ENCODE measurements at regions not wholly inside any gene's neighbourhood (a gene's known extent, or its start where the extent isn't known, plus 50 kb on each side); places are given as distances from the start of the nearest gene placed in this dataset.
"Not testable (repeated sequence)": the region's sequence is repeated elsewhere in the genome, so short reads cannot be mapped to it uniquely, and the experiment has no call there.

GRCh38 chr16:48971571-48972077 lies 310.0 kb downstream of the CBLN1 start:
- H3K27me3 Mint-ChIP-seq: no peaks in the 10 kb centered on the region
- H3K4me3 Mint-ChIP-seq: no peak overlapping the region
- no peaks in the 10 kb centered on the region for H3K36me3 Mint-ChIP-seq
- no peak overlapping the region for H3K27ac Mint-ChIP-seq
- H3K9me3 Mint-ChIP-seq: peaks cover 12% of the 10 kb centered on the region
- no peaks in the 10 kb centered on the region for H3K4me1 Mint-ChIP-seq

GRCh38 chr16:48970216-48970615 lies 311.4 kb downstream of the CBLN1 start:
- H3K36me3 Mint-ChIP-seq: no peaks in the 10 kb centered on the region
- no peaks in the 10 kb centered on the region for H3K4me1 Mint-ChIP-seq
- no peak overlapping the region for H3K27ac Mint-ChIP-seq
- no peak overlapping the region for H3K4me3 Mint-ChIP-seq
- H3K27me3 Mint-ChIP-seq: no peaks in the 10 kb centered on the region
- peaks cover 12% of the 10 kb centered on the region for H3K9me3 Mint-ChIP-seq

- H3K36me3 Mint-ChIP-seq: no peaks in the 10 kb centered on the region
Measured at GRCh38 chr16:48969611-48970010, 312.0 kb downstream of the CBLN1 start.

GRCh38 chr16:48965386-48965785 lies 316.3 kb downstream of the CBLN1 start:
- no peak overlapping the region for H3K27ac Mint-ChIP-seq
- no peaks in the 10 kb centered on the region for H3K4me1 Mint-ChIP-seq
- H3K36me3 Mint-ChIP-seq: no peaks in the 10 kb centered on the region
- peaks cover 17% of the 10 kb centered on the region for H3K9me3 Mint-ChIP-seq
- no peak overlapping the region for H3K4me3 Mint-ChIP-seq
- H3K27me3 Mint-ChIP-seq: no peaks in the 10 kb centered on the region

More at GRCh38 chr16:48969611-48970010, 312.0 kb downstream of the CBLN1 start:
- no peak overlapping the region for H3K4me3 Mint-ChIP-seq
- no peak overlapping the region for H3K27ac Mint-ChIP-seq
- peaks cover 12% of the 10 kb centered on the region for H3K9me3 Mint-ChIP-seq
- H3K27me3 Mint-ChIP-seq: no peaks in the 10 kb centered on the region
- H3K4me1 Mint-ChIP-seq: no peaks in the 10 kb centered on the region

GRCh38 chr16:48963901-48964615 lies 317.6 kb downstream of the CBLN1 start:
- Mint-ChIP-seq H3K36me3 (no peaks in the 10 kb centered on the region), H3K4me3 (no peak overlapping the region), H3K27me3 (no peaks in the 10 kb centered on the region), H3K9me3 (peaks cover 12% of the 10 kb centered on the region), H3K27ac (no peak overlapping the region), H3K4me1 (no peaks in the 10 kb centered on the region)

- H3K4me3 Mint-ChIP-seq: no peak overlapping the region
- no peaks in the 10 kb centered on the region for H3K36me3 Mint-ChIP-seq
- peaks cover 12% of the 10 kb centered on the region for H3K9me3 Mint-ChIP-seq
- no peaks in the 10 kb centered on the region for H3K4me1 Mint-ChIP-seq
- no peaks in the 10 kb centered on the region for H3K27me3 Mint-ChIP-seq
- H3K27ac Mint-ChIP-seq: no peak overlapping the region
Measured at GRCh38 chr16:48963306-48963705, 318.3 kb downstream of the CBLN1 start.

GRCh38 chr16:48961546-48961945 lies 320.1 kb downstream of the CBLN1 start:
- no peaks in the 10 kb centered on the region for H3K36me3 Mint-ChIP-seq
- H3K4me1 Mint-ChIP-seq: no peaks in the 10 kb centered on the region
- peaks cover 4% of the 10 kb centered on the region for H3K9me3 Mint-ChIP-seq
- no peaks in the 10 kb centered on the region for H3K27me3 Mint-ChIP-seq
- no peak overlapping the region for H3K27ac Mint-ChIP-seq
- H3K4me3 Mint-ChIP-seq: no peak overlapping the region

GRCh38 chr16:48960830-48961229 lies 320.8 kb downstream of the CBLN1 start:
- no peak overlapping the region for H3K27ac Mint-ChIP-seq
- H3K4me3 Mint-ChIP-seq: no peak overlapping the region
- no peaks in the 10 kb centered on the region for H3K36me3 Mint-ChIP-seq
- peaks cover 4% of the 10 kb centered on the region for H3K9me3 Mint-ChIP-seq
- H3K27me3 Mint-ChIP-seq: no peaks in the 10 kb centered on the region
- H3K4me1 Mint-ChIP-seq: no peaks in the 10 kb centered on the region

GRCh38 chr16:48959747-48960146 lies 321.9 kb downstream of the CBLN1 start:
- no peaks in the 10 kb centered on the region for H3K4me1 Mint-ChIP-seq
- peaks cover 2% of the 10 kb centered on the region for H3K27me3 Mint-ChIP-seq
- H3K36me3 Mint-ChIP-seq: no peaks in the 10 kb centered on the region
- H3K4me3 Mint-ChIP-seq: no peak overlapping the region
- H3K27ac Mint-ChIP-seq: no peak overlapping the region
- peaks cover 4% of the 10 kb centered on the region for H3K9me3 Mint-ChIP-seq

GRCh38 chr16:48959204-48959603 lies 322.4 kb downstream of the CBLN1 start:
- Mint-ChIP-seq H3K27me3 (peaks cover 2% of the 10 kb centered on the region), H3K27ac (no peak overlapping the region), H3K4me3 (no peak overlapping the region), H3K9me3 (peaks cover 4% of the 10 kb centered on the region), H3K4me1 (no peaks in the 10 kb centered on the region), H3K36me3 (no peaks in the 10 kb centered on the region)

- peaks cover 8% of the 10 kb centered on the region for H3K9me3 Mint-ChIP-seq
- H3K27me3 Mint-ChIP-seq: peaks cover 2% of the 10 kb centered on the region
- H3K4me1 Mint-ChIP-seq: no peaks in the 10 kb centered on the region
- H3K4me3 Mint-ChIP-seq: no peak overlapping the region
- H3K36me3 Mint-ChIP-seq: no peaks in the 10 kb centered on the region
- no peak overlapping the region for H3K27ac Mint-ChIP-seq
Measured at GRCh38 chr16:48958681-48959080, 323.0 kb downstream of the CBLN1 start.

- Mint-ChIP-seq H3K9me3 (peaks cover 5% of the 10 kb centered on the region), H3K27ac (no peak overlapping the region), H3K4me1 (no peaks in the 10 kb centered on the region), H3K4me3 (no peak overlapping the region), H3K36me3 (no peaks in the 10 kb centered on the region), H3K27me3 (peaks cover 2% of the 10 kb centered on the region)
Measured at GRCh38 chr16:48956620-48957019, 325.0 kb downstream of the CBLN1 start.

- Mint-ChIP-seq H3K36me3 (no peaks in the 10 kb centered on the region), H3K4me3 (no peak overlapping the region), H3K27me3 (peaks cover 2% of the 10 kb centered on the region), H3K4me1 (no peaks in the 10 kb centered on the region), H3K27ac (no peak overlapping the region), H3K9me3 (peaks cover 5% of the 10 kb centered on the region)
Measured at GRCh38 chr16:48955837-48956236, 325.8 kb downstream of the CBLN1 start.

GRCh38 chr16:48951621-48952125 lies 330.0 kb downstream of the CBLN1 start:
- not testable (repeated sequence) for H3K27me3 Mint-ChIP-seq, H3K4me3 Mint-ChIP-seq, H3K27ac Mint-ChIP-seq, H3K4me1 Mint-ChIP-seq, H3K36me3 Mint-ChIP-seq
- H3K9me3 Mint-ChIP-seq: peaks cover 17% of the 10 kb centered on the region

GRCh38 chr16:48950184-48950583 lies 331.5 kb downstream of the CBLN1 start:
- Mint-ChIP-seq H3K27me3 (no peaks in the 10 kb centered on the region), H3K4me1 (no peaks in the 10 kb centered on the region), H3K36me3 (peaks cover 1% of the 10 kb centered on the region), H3K4me3 (no peak overlapping the region), H3K27ac (no peak overlapping the region), H3K9me3 (peaks cover 17% of the 10 kb centered on the region)

GRCh38 chr16:48949636-48950035 lies 332.0 kb downstream of the CBLN1 start:
- H3K9me3 Mint-ChIP-seq: peaks cover 18% of the 10 kb centered on the region
- H3K4me1 Mint-ChIP-seq: no peaks in the 10 kb centered on the region
- no peaks in the 10 kb centered on the region for H3K27me3 Mint-ChIP-seq
- peaks cover 1% of the 10 kb centered on the region for H3K36me3 Mint-ChIP-seq
- no peak overlapping the region for H3K27ac Mint-ChIP-seq
- no peak overlapping the region for H3K4me3 Mint-ChIP-seq

Measured in activated naive CD4-positive, alpha-beta T cell treated with anti-CD3 and anti-CD28 coated beads, Interleukin-2, amount 50 U/mL, for 24 hours (primary cell).